NT2/D1 (cell line): ENCODE measurements at regions not wholly inside any gene's neighbourhood (a gene's known extent, or its start where the extent isn't known, plus 50 kb on each side); places are given as distances from the start of the nearest gene placed in this dataset.

ENCODE experiments used
- YY1 ChIP-seq: IDR thresholded peaks from 2 replicates; pipeline ENCODE4 v1.6.1; 2011; ENCODE audit not compliant: insufficient read length, insufficient read depth
- ZNF274 ChIP-seq: IDR thresholded peaks from 2 replicates; pipeline ENCODE4 v1.6.1; 2011; ENCODE audit warnings: mild to moderate bottlenecking, low read depth, low read length

- TF ChIP-seq YY1 (no peak), ZNF274 (no peak)
Observed at GRCh38 chr7:41599760-41600159, 103.1 kb downstream of the INHBA start.
